ENCODE measurements at regions not wholly inside any gene's neighbourhood (a gene's known extent, or its start where the extent isn't known, plus 50 kb on each side); places are given as distances from the start of the nearest gene placed in this dataset.
"Not testable (repeated sequence)": the region's sequence is repeated elsewhere in the genome, so short reads cannot be mapped to it uniquely, and the experiment has no call there.

DNA sequence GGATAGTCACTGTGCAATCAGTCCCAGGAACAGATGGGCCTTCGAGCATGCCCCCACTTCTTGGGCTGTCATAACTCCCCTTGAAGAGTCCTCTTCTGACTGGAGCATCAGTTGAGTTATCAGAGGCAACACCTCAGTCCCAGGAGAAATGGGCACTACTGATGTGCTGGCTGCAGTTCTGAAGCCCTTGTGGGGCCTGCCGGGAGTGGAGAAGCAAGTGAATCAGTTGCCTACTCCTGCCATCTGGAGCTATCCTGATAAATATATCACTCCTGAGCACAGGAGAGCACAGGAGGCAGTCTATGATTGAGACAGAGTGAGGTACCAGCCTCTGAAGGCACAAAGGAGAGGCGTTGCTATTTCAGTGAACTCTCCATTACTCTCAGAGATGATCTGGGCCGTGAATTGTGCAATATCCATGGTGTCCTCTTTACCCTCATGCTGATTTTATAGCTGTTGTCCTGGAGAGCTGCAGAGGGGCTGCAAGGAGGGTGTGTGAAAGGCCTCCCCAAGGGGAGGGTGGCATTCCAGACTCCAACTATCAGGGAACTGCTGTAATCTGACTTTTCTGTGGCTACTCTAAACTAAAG, 344.2 kb upstream of the ROPN1 start:
- Histone ChIP-seq H3K36me3 (ENCODE audit: control insufficient read depth in 5 of 5, insufficient read depth in 5 of 5, low read length in 5 of 5) (peaks cover 0 to 27% (median 18%) of the 10 kb centered on the region in 5 donors), H3K4me1 (ENCODE audit: control insufficient read depth in 5 of 5, insufficient read depth in 5 of 5, low read length in 5 of 5) (no peaks in the 10 kb centered on the region), H3K27ac (ENCODE audit: low read depth, low read length) (no peak overlapping the region), H3K4me3 (ENCODE audit: low read depth in 1 of 5, low read length in 5 of 5) (no peak overlapping the region), H3K9me3 (ENCODE audit: control insufficient read depth in 5 of 5, low read length in 5 of 5) (no peaks in the 10 kb centered on the region), H3K9ac (ENCODE audit: low read length in 5 of 5) (no peak overlapping the region), H3K27me3 (ENCODE audit: control insufficient read depth in 5 of 5, insufficient read depth in 4 of 5, low read length in 5 of 5) (no peaks in the 10 kb centered on the region)

GRCh38 chr3:124345845-124346244, 353.9 kb upstream of the ROPN1 start:
- Histone ChIP-seq H3K4me1 (ENCODE audit: control insufficient read depth in 5 of 5, insufficient read depth in 5 of 5, low read length in 5 of 5) (no peaks in the 10 kb centered on the region), H3K9me3 (ENCODE audit: control insufficient read depth in 5 of 5, low read length in 5 of 5) (no peaks in the 10 kb centered on the region), H3K36me3 (ENCODE audit: control insufficient read depth in 5 of 5, insufficient read depth in 5 of 5, low read length in 5 of 5) (peaks cover 0 to 15% (median 13%) of the 10 kb centered on the region in 5 donors), H3K4me3 (ENCODE audit: low read depth in 1 of 5, low read length in 5 of 5) (no peak overlapping the region), H3K9ac (ENCODE audit: low read length in 5 of 5) (no peak overlapping the region), H3K27me3 (ENCODE audit: control insufficient read depth in 5 of 5, insufficient read depth in 4 of 5, low read length in 5 of 5) (no peaks in the 10 kb centered on the region), H3K27ac (ENCODE audit: low read depth, low read length) (no peak overlapping the region)

DNA sequence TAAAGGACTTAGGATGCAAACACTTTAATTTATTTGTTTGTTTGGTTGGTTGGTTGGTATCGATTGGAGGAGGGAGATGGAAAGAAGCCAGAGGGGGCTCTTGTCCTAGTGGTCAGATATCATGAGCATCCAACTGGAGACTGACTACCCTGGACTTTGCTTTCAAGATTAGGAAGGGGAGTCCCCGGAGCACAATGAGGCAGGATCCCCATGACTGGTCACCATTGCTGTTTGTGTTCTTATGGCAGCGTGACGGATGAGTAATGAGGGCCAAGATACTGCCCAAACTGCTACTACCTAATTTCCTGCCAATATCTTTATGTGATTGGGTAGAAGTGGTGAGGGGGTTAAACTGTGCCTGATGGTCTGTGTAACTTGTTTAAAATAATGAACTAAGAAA, 354.6 kb upstream of the ROPN1 start:
- Histone ChIP-seq H3K9ac (ENCODE audit: low read length in 5 of 5) (no peak overlapping the region), H3K4me1 (ENCODE audit: control insufficient read depth in 5 of 5, insufficient read depth in 5 of 5, low read length in 5 of 5) (no peaks in the 10 kb centered on the region), H3K36me3 (ENCODE audit: control insufficient read depth in 5 of 5, insufficient read depth in 5 of 5, low read length in 5 of 5) (peaks cover 0 to 14% (median 11%) of the 10 kb centered on the region in 5 donors), H3K27me3 (ENCODE audit: control insufficient read depth in 5 of 5, insufficient read depth in 4 of 5, low read length in 5 of 5) (no peaks in the 10 kb centered on the region), H3K9me3 (ENCODE audit: control insufficient read depth in 5 of 5, low read length in 5 of 5) (no peaks in the 10 kb centered on the region), H3K4me3 (ENCODE audit: low read depth in 1 of 5, low read length in 5 of 5) (no peak overlapping the region), H3K27ac (ENCODE audit: low read depth, low read length) (no peak overlapping the region)

- H3K4me1 ChIP-seq (ENCODE audit: control insufficient read depth in 5 of 5, insufficient read depth in 5 of 5, low read length in 5 of 5): peaks cover 0 to 4% (median 0%) of the 10 kb centered on the region in 5 donors
- no peaks in the 10 kb centered on the region for H3K27me3 ChIP-seq (ENCODE audit: control insufficient read depth in 5 of 5, insufficient read depth in 4 of 5, low read length in 5 of 5)
- H3K4me3 ChIP-seq (ENCODE audit: low read depth in 1 of 5, low read length in 5 of 5): no peak overlapping the region
- H3K27ac ChIP-seq (ENCODE audit: low read depth, low read length): no peak overlapping the region
- peaks cover 0 to 14% (median 11%) of the 10 kb centered on the region in 5 donors for H3K36me3 ChIP-seq (ENCODE audit: control insufficient read depth in 5 of 5, insufficient read depth in 5 of 5, low read length in 5 of 5)
- H3K9me3 ChIP-seq (ENCODE audit: control insufficient read depth in 5 of 5, low read length in 5 of 5): no peaks in the 10 kb centered on the region
- H3K9ac ChIP-seq (ENCODE audit: low read length in 5 of 5): no peak overlapping the region
Observed at GRCh38 chr3:124347418-124347817, 355.5 kb upstream of the ROPN1 start.

GRCh38 chr3:124348555-124348954, 356.6 kb upstream of the ROPN1 start:
- H3K4me1 ChIP-seq (ENCODE audit: control insufficient read depth in 5 of 5, insufficient read depth in 5 of 5, low read length in 5 of 5); H3K27me3 ChIP-seq (ENCODE audit: control insufficient read depth in 5 of 5, insufficient read depth in 4 of 5, low read length in 5 of 5); H3K9ac ChIP-seq (ENCODE audit: low read length in 5 of 5); H3K9me3 ChIP-seq (ENCODE audit: control insufficient read depth in 5 of 5, low read length in 5 of 5); H3K27ac ChIP-seq (ENCODE audit: low read depth, low read length); H3K4me3 ChIP-seq (ENCODE audit: low read depth in 1 of 5, low read length in 5 of 5): not testable (repeated sequence)
- peaks cover 0 to 14% (median 11%) of the 10 kb centered on the region in 5 donors for H3K36me3 ChIP-seq (ENCODE audit: control insufficient read depth in 5 of 5, insufficient read depth in 5 of 5, low read length in 5 of 5)

GRCh38 chr3:124351430-124352148, 359.7 kb upstream of the ROPN1 start:
- Histone ChIP-seq H3K9ac (ENCODE audit: low read length in 5 of 5) (no peak overlapping the region), H3K27me3 (ENCODE audit: control insufficient read depth in 5 of 5, insufficient read depth in 4 of 5, low read length in 5 of 5) (no peaks in the 10 kb centered on the region), H3K27ac (ENCODE audit: low read depth, low read length) (no peak overlapping the region), H3K9me3 (ENCODE audit: control insufficient read depth in 5 of 5, low read length in 5 of 5) (no peaks in the 10 kb centered on the region), H3K4me1 (ENCODE audit: control insufficient read depth in 5 of 5, insufficient read depth in 5 of 5, low read length in 5 of 5) (peaks cover 0 to 4% (median 0%) of the 10 kb centered on the region in 5 donors), H3K36me3 (ENCODE audit: control insufficient read depth in 5 of 5, insufficient read depth in 5 of 5, low read length in 5 of 5) (peaks cover 0 to 14% (median 11%) of the 10 kb centered on the region in 5 donors), H3K4me3 (ENCODE audit: low read depth in 1 of 5, low read length in 5 of 5) (no peak overlapping the region)

- peaks cover 0 to 4% (median 0%) of the 10 kb centered on the region in 5 donors for H3K4me1 ChIP-seq (ENCODE audit: control insufficient read depth in 5 of 5, insufficient read depth in 5 of 5, low read length in 5 of 5)
- peaks cover 0 to 11% (median 8%) of the 10 kb centered on the region in 5 donors for H3K36me3 ChIP-seq (ENCODE audit: control insufficient read depth in 5 of 5, insufficient read depth in 5 of 5, low read length in 5 of 5)
- no peak overlapping the region for H3K9ac ChIP-seq (ENCODE audit: low read length in 5 of 5)
- no peak overlapping the region for H3K4me3 ChIP-seq (ENCODE audit: low read depth in 1 of 5, low read length in 5 of 5)
- no peaks in the 10 kb centered on the region for H3K9me3 ChIP-seq (ENCODE audit: control insufficient read depth in 5 of 5, low read length in 5 of 5)
- no peaks in the 10 kb centered on the region for H3K27me3 ChIP-seq (ENCODE audit: control insufficient read depth in 5 of 5, insufficient read depth in 4 of 5, low read length in 5 of 5)
- no peak overlapping the region for H3K27ac ChIP-seq (ENCODE audit: low read depth, low read length)
Observed at GRCh38 chr3:124352149-124352539, 360.2 kb upstream of the ROPN1 start.

GRCh38 chr3:124353691-124354090, 361.8 kb upstream of the ROPN1 start:
- H3K27me3 ChIP-seq (ENCODE audit: control insufficient read depth in 5 of 5, insufficient read depth in 4 of 5, low read length in 5 of 5): no peaks in the 10 kb centered on the region
- H3K9ac ChIP-seq (ENCODE audit: low read length in 5 of 5): no peak overlapping the region
- H3K4me1 ChIP-seq (ENCODE audit: control insufficient read depth in 5 of 5, insufficient read depth in 5 of 5, low read length in 5 of 5): peaks cover 0 to 4% (median 0%) of the 10 kb centered on the region in 5 donors
- H3K9me3 ChIP-seq (ENCODE audit: control insufficient read depth in 5 of 5, low read length in 5 of 5): no peaks in the 10 kb centered on the region
- no peak overlapping the region for H3K27ac ChIP-seq (ENCODE audit: low read depth, low read length)
- no peaks in the 10 kb centered on the region for H3K36me3 ChIP-seq (ENCODE audit: control insufficient read depth in 5 of 5, insufficient read depth in 5 of 5, low read length in 5 of 5)
- no peak overlapping the region for H3K4me3 ChIP-seq (ENCODE audit: low read depth in 1 of 5, low read length in 5 of 5)

GRCh38 chr3:124354150-124354549, 362.2 kb upstream of the ROPN1 start:
- Histone ChIP-seq H3K4me3 (ENCODE audit: low read depth in 1 of 5, low read length in 5 of 5) (no peak overlapping the region), H3K9me3 (ENCODE audit: control insufficient read depth in 5 of 5, low read length in 5 of 5) (no peaks in the 10 kb centered on the region), H3K4me1 (ENCODE audit: control insufficient read depth in 5 of 5, insufficient read depth in 5 of 5, low read length in 5 of 5) (peaks cover 0 to 4% (median 0%) of the 10 kb centered on the region in 5 donors), H3K27ac (ENCODE audit: low read depth, low read length) (no peak overlapping the region), H3K27me3 (ENCODE audit: control insufficient read depth in 5 of 5, insufficient read depth in 4 of 5, low read length in 5 of 5) (no peaks in the 10 kb centered on the region), H3K9ac (ENCODE audit: low read length in 5 of 5) (no peak overlapping the region), H3K36me3 (ENCODE audit: control insufficient read depth in 5 of 5, insufficient read depth in 5 of 5, low read length in 5 of 5) (no peaks in the 10 kb centered on the region)

- H3K4me1 ChIP-seq (ENCODE audit: control insufficient read depth in 5 of 5, insufficient read depth in 5 of 5, low read length in 5 of 5): no peaks in the 10 kb centered on the region
- H3K27ac ChIP-seq (ENCODE audit: low read depth, low read length): no peak overlapping the region
- H3K4me3 ChIP-seq (ENCODE audit: low read depth in 1 of 5, low read length in 5 of 5): no peak overlapping the region
- H3K9me3 ChIP-seq (ENCODE audit: control insufficient read depth in 5 of 5, low read length in 5 of 5): no peaks in the 10 kb centered on the region
- no peaks in the 10 kb centered on the region for H3K27me3 ChIP-seq (ENCODE audit: control insufficient read depth in 5 of 5, insufficient read depth in 4 of 5, low read length in 5 of 5)
- H3K9ac ChIP-seq (ENCODE audit: low read length in 5 of 5): no peak overlapping the region
- H3K36me3 ChIP-seq (ENCODE audit: control insufficient read depth in 5 of 5, insufficient read depth in 5 of 5, low read length in 5 of 5): no peaks in the 10 kb centered on the region
Observed at GRCh38 chr3:124358156-124358555, 366.2 kb upstream of the ROPN1 start.
